ENCODE measurements at regions not wholly inside any gene's neighbourhood (a gene's known extent, or its start where the extent isn't known, plus 50 kb on each side); places are given as distances from the start of the nearest gene placed in this dataset.

GRCh38 chrX:39899856-39900776 is 197.6 kb downstream of the BCOR start:
- DNase-seq: no peak

- DNase-seq: no peak
Observed at GRCh38 chrX:39900777-39901170, 197.0 kb downstream of the BCOR start.

GRCh38 chrX:39903343-39903742 is 194.4 kb downstream of the BCOR start:
- DNase-seq: peak in 1 of 4 experiments; percentile 10

- no peak for DNase-seq
Observed at GRCh38 chrX:39903937-39904336, 193.8 kb downstream of the BCOR start.

- DNase-seq: no peak
Observed at GRCh38 chrX:39904816-39905537, 192.8 kb downstream of the BCOR start.

- peak in 3 of 4 experiments; percentile 25 to 42 (median 33) for DNase-seq
Observed at GRCh38 chrX:39905538-39905891, 192.2 kb downstream of the BCOR start.

GRCh38 chrX:39905946-39906345 is 191.8 kb downstream of the BCOR start:
- no peak for DNase-seq

- DNase-seq: peak; percentile 45 to 74 (median 63)
Observed at GRCh38 chrX:39907964-39908661, 189.6 kb downstream of the BCOR start.

GRCh38 chrX:39909996-39910395 is 187.8 kb downstream of the BCOR start:
- DNase-seq: no peak

- DNase-seq: no peak
Observed at GRCh38 chrX:39910651-39911050, 187.1 kb downstream of the BCOR start.

GRCh38 chrX:39911278-39911897 is 186.4 kb downstream of the BCOR start:
- no peak for DNase-seq

- no peak for DNase-seq
Observed at GRCh38 chrX:39912126-39912525, 185.6 kb downstream of the BCOR start.

- DNase-seq: no peak
Observed at GRCh38 chrX:39915081-39915480, 182.7 kb downstream of the BCOR start.

- DNase-seq: no peak
Observed at GRCh38 chrX:39915596-39915995, 182.2 kb downstream of the BCOR start.

GRCh38 chrX:39921838-39922237 is 175.9 kb downstream of the BCOR start:
- DNase-seq: no peak

- DNase-seq: no peak
Observed at GRCh38 chrX:39922488-39922887, 175.3 kb downstream of the BCOR start.

- no peak for DNase-seq
Observed at GRCh38 chrX:39922926-39923325, 174.8 kb downstream of the BCOR start.

GRCh38 chrX:39927380-39927779 is 170.4 kb downstream of the BCOR start:
- DNase-seq: no peak

- DNase-seq: no peak
Observed at GRCh38 chrX:39928704-39929378, 168.9 kb downstream of the BCOR start.

- no peak for DNase-seq
Observed at GRCh38 chrX:39929379-39930025, 168.3 kb downstream of the BCOR start.

GRCh38 chrX:39930786-39931528 is 166.8 kb downstream of the BCOR start:
- no peak for DNase-seq

Data from suppressor macrophage (primary cell).